ENCODE measurements at regions not wholly inside any gene's neighbourhood (a gene's known extent, or its start where the extent isn't known, plus 50 kb on each side); places are given as distances from the start of the nearest gene placed in this dataset.

DNA sequence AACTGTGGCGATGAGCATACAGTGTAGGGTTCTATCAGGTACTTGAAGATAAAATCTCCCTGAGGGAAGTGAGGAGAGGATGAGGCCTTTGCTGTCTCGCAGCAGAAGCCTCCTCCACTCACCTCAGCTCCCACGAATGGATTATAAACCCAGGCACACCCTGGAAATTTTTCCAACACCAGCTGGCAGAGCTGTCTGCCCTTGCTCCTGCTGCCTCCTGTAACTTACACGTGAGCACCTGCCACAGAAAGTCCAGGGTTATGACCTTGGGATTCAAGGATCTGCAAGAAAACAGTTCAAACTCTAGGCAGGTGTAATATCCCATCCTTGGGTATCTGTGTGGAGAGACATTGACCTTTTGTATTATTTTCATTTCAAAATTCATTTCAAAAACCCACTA, 70.9 kb upstream of the MYO16 start:
- intact Hi-C loops (cut with micrococcal nuclease): no loop called here
- H3K27ac ChIP-seq (ENCODE audit: extremely low read depth, low read depth, low read length): no peak overlapping the region
- POLR2A ChIA-PET: no interaction called here

DNA sequence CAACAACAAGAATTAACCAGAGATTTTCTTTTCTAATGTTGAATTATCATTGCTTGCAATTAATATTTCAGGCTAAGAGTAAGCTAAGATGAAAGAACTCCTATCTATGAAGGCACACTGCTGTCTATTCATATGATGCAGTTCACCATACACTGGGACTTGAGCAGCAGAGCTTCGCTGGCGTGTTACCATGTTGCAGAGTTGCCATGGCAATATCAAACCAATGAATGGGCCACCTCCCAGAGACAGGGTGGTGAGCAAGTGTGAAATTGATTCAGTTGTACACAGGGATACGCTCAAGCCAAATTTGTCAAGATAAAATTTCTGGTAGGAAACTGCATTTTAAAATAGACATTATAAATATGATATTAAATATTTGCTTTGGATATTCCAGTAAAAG, 69.3 kb upstream of the MYO16 start:
- Histone ChIP-seq H3K9me1 (ENCODE audit: control insufficient read depth, insufficient read depth, low read length) (no peaks in the 10 kb centered on the region), H4K20me1 (replicated peaks; ENCODE audit: control insufficient read depth, insufficient read depth, low read length) (no peaks in the 10 kb centered on the region), H3K9ac (ENCODE audit: insufficient read depth in 1 of 2, low read depth in 2 of 2, low read length in 2 of 2) (no peak overlapping the region), H3K4me1 (replicated peaks in 1 of 2; ENCODE audit: control insufficient read depth in 2 of 2, insufficient read depth in 2 of 2, low read length in 2 of 2) (no peaks in the 10 kb centered on the region), H2AFZ (ENCODE audit: low read depth, low read length) (no peak overlapping the region), H3K9me3 (replicated peaks; ENCODE audit: control insufficient read depth, insufficient read depth, low read depth, low read length) (no peaks in the 10 kb centered on the region), H3K4me2 (ENCODE audit: insufficient read depth, low read length) (no peak overlapping the region), H3K27ac (ENCODE audit: extremely low read depth, low read depth, low read length) (no peak overlapping the region), H3K79me2 (ENCODE audit: control insufficient read depth, insufficient read depth, low read length) (no peaks in the 10 kb centered on the region), H3K36me3 (ENCODE audit: control insufficient read depth, insufficient read depth, low read length) (no peaks in the 10 kb centered on the region), H3K4me3 (no peak overlapping the region), H3K27me3 (ENCODE audit: control insufficient read depth in 2 of 2, insufficient read depth in 2 of 2, low read length in 2 of 2) (no peaks in the 10 kb centered on the region)
- WGBS (ENCODE audit: insufficient coverage, low coverage, missing lambda C conversion rate): 69% methylated on average over 3 of the region's 3 CpGs
- CTCF ChIA-PET (ENCODE audit: low intra/inter-chr PET ratio): no interaction called here
- DNase-seq (ENCODE audit: extremely low read depth in 1 of 4, low spot score in 3 of 4) (no peak), FAIRE-seq (no peak), ATAC-seq (no peak)
- TF ChIP-seq GABPB2 (CRISPR knock-in tag; conservative IDR thresholded peaks at IDR 0.05): no peak
- TF ChIP-seq, protein P1, sequence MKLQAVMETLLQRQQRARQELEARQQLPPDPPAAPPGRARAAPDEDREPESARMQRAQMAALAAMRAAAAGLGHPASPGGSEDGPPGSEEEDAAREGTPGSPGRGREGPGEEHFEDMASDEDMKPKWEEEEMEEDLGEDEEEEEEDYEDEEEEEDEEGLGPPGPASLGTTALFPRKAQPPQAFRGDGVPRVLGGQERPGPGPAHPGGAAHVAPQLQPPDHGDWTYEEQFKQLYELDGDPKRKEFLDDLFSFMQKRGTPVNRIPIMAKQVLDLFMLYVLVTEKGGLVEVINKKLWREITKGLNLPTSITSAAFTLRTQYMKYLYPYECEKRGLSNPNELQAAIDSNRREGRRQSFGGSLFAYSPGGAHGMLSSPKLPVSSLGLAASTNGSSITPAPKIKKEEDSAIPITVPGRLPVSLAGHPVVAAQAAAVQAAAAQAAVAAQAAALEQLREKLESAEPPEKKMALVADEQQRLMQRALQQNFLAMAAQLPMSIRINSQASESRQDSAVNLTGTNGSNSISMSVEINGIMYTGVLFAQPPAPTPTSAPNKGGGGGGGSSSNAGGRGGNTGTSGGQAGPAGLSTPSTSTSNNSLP (IDR thresholded peaks at IDR 0.05; ENCODE audit: borderline replicate concordance, low read depth, low read length): no peak
- TF ChIP-seq ZNF121 (CRISPR knock-in tag; conservative IDR thresholded peaks at IDR 0.05): no peak
- TF ChIP-seq RFX1 (IDR thresholded peaks at IDR 0.05): peak; percentile 45
- in situ Hi-C loops (cut with MboI) (no loop called here), intact Hi-C loops (cut with micrococcal nuclease) (no loop called here)
- POLR2A ChIA-PET: interaction anchor here (0.7 kb wide), 1 partner anchor 27 kb away, joined by 3 read pairs; no protein-coding TSS in a partner anchor
- no TSS peak for BruUV-seq (replicated peaks)

More for the DNA sequence above, 70.9 kb upstream of the MYO16 start:
- Histone ChIP-seq H2AFZ (ENCODE audit: low read depth, low read length) (no peak overlapping the region), H3K4me2 (ENCODE audit: insufficient read depth, low read length) (no peak overlapping the region), H3K9me1 (ENCODE audit: control insufficient read depth, insufficient read depth, low read length) (no peaks in the 10 kb centered on the region), H3K9me3 (replicated peaks; ENCODE audit: control insufficient read depth, insufficient read depth, low read depth, low read length) (no peaks in the 10 kb centered on the region), H3K9ac (ENCODE audit: insufficient read depth in 1 of 2, low read depth in 2 of 2, low read length in 2 of 2) (no peak overlapping the region), H3K36me3 (ENCODE audit: control insufficient read depth, insufficient read depth, low read length) (no peaks in the 10 kb centered on the region), H4K20me1 (replicated peaks; ENCODE audit: control insufficient read depth, insufficient read depth, low read length) (no peaks in the 10 kb centered on the region), H3K4me3 (no peak overlapping the region), H3K79me2 (ENCODE audit: control insufficient read depth, insufficient read depth, low read length) (no peaks in the 10 kb centered on the region), H3K27me3 (ENCODE audit: control insufficient read depth in 2 of 2, insufficient read depth in 2 of 2, low read length in 2 of 2) (no peaks in the 10 kb centered on the region), H3K4me1 (replicated peaks in 1 of 2; ENCODE audit: control insufficient read depth in 2 of 2, insufficient read depth in 2 of 2, low read length in 2 of 2) (no peaks in the 10 kb centered on the region)
- FAIRE-seq (no peak), ATAC-seq (no peak), DNase-seq (ENCODE audit: extremely low read depth in 1 of 4, low spot score in 3 of 4) (no peak)
- no TSS peak for BruUV-seq (replicated peaks)
- 47% methylated on average over 4 of the region's 4 CpGs for WGBS (ENCODE audit: insufficient coverage, low coverage, missing lambda C conversion rate)
- CTCF ChIA-PET (ENCODE audit: low intra/inter-chr PET ratio): no interaction called here
- in situ Hi-C loops (cut with MboI): no loop called here
- TF ChIP-seq EP300 (IDR thresholded peaks at IDR 0.05; ENCODE audit: low read length): no peak
- TF ChIP-seq, protein P2, sequence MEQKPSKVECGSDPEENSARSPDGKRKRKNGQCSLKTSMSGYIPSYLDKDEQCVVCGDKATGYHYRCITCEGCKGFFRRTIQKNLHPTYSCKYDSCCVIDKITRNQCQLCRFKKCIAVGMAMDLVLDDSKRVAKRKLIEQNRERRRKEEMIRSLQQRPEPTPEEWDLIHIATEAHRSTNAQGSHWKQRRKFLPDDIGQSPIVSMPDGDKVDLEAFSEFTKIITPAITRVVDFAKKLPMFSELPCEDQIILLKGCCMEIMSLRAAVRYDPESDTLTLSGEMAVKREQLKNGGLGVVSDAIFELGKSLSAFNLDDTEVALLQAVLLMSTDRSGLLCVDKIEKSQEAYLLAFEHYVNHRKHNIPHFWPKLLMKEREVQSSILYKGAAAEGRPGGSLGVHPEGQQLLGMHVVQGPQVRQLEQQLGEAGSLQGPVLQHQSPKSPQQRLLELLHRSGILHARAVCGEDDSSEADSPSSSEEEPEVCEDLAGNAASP (IDR thresholded peaks at IDR 0.05): no peak
- no peak for TF ChIP-seq XRCC4 (IDR thresholded peaks at IDR 0.05; ENCODE audit: extremely low read depth, insufficient read depth, insufficient read length)
- no peak for TF ChIP-seq ZZZ3 (IDR thresholded peaks at IDR 0.05)

Measured in K562 (cell line).